ENCODE measurements at regions not wholly inside any gene's neighbourhood (a gene's known extent, or its start where the extent isn't known, plus 50 kb on each side); places are given as distances from the start of the nearest gene placed in this dataset.

GRCh38 chr16:85440744-85441143, 172.4 kb upstream of the GSE1 start:
- intact Hi-C loops (cut with DNase I), result no loop called here
- Histone ChIP-seq H3K36me3 (no peaks in the 10 kb centered on the region), H3K27ac (no peak overlapping the region), H3K4me3 (no peak overlapping the region), H3K4me1 (peaks cover 12% of the 10 kb centered on the region in 3 donors), H3K9me3 (no peaks in the 10 kb centered on the region), H3K27me3 (no peaks in the 10 kb centered on the region)
- ATAC-seq, result no peak
- 94 to 95% methylated on average over 16 of the region's 16 CpGs for WGBS, 2 donors
- DNase-seq, result peak in 1 of 6 donors; percentile 20
- no peak for FAIRE-seq
- no peak for TF ChIP-seq CTCF (IDR thresholded peaks at IDR 0.05)

- no peaks in the 10 kb centered on the region for H3K36me3 ChIP-seq
- intact Hi-C loops (cut with DNase I), result no loop called here
- no peaks in the 10 kb centered on the region for H3K27me3 ChIP-seq
- no peak overlapping the region for H3K4me3 ChIP-seq
- H3K4me1 ChIP-seq, result peaks cover 10 to 18% (median 15%) of the 10 kb centered on the region in 3 donors
- no peaks in the 10 kb centered on the region for H3K9me3 ChIP-seq
- H3K27ac ChIP-seq, result no peak overlapping the region
- FAIRE-seq (no peak), DNase-seq (no peak), ATAC-seq (no peak)
- 93 to 95% methylated on average over 15 of the region's 15 CpGs for WGBS, 2 donors
- no peak for TF ChIP-seq CTCF (IDR thresholded peaks at IDR 0.05)
These were observed 171.8 kb upstream of the GSE1 start for GRCh38 chr16:85441189-85441889.

- TF ChIP-seq CTCF (IDR thresholded peaks at IDR 0.05), result no peak
- Histone ChIP-seq H3K27me3 (no peaks in the 10 kb centered on the region), H3K27ac (no peak overlapping the region), H3K9me3 (no peaks in the 10 kb centered on the region), H3K4me3 (no peak overlapping the region), H3K4me1 (peaks cover 5 to 12% (median 8%) of the 10 kb centered on the region in 3 donors), H3K36me3 (no peaks in the 10 kb centered on the region)
- WGBS, 2 donors, result 86 to 89% methylated on average over 12 of the region's 12 CpGs
- intact Hi-C loops (cut with DNase I), result no loop called here
- no peak for FAIRE-seq
- ATAC-seq, result no peak
- no peak for DNase-seq
These were observed 171.0 kb upstream of the GSE1 start for GRCh38 chr16:85441890-85442670.

GRCh38 chr16:85443116-85443515, 170.0 kb upstream of the GSE1 start:
- Histone ChIP-seq H3K36me3 (no peaks in the 10 kb centered on the region), H3K9me3 (no peaks in the 10 kb centered on the region), H3K4me3 (no peak overlapping the region), H3K4me1 (peaks cover 1 to 11% (median 9%) of the 10 kb centered on the region in 3 donors), H3K27ac (no peak overlapping the region), H3K27me3 (no peaks in the 10 kb centered on the region)
- DNase-seq (no peak), ATAC-seq (no peak), FAIRE-seq (no peak)
- TF ChIP-seq CTCF (IDR thresholded peaks at IDR 0.05), result no peak
- intact Hi-C loops (cut with DNase I), result no loop called here
- 88% methylated on average over 11 of the region's 11 CpGs for WGBS, 2 donors

- FAIRE-seq (no peak), DNase-seq (peak in 1 of 6 donors; percentile 30), ATAC-seq (no peak)
- 95 to 96% methylated on average over 15 of the region's 15 CpGs for WGBS, 2 donors
- Histone ChIP-seq H3K27ac (no peak overlapping the region), H3K36me3 (no peaks in the 10 kb centered on the region), H3K9me3 (no peaks in the 10 kb centered on the region), H3K27me3 (no peaks in the 10 kb centered on the region), H3K4me3 (no peak overlapping the region), H3K4me1 (peaks cover 6 to 15% (median 13%) of the 10 kb centered on the region in 3 donors)
- intact Hi-C loops (cut with DNase I), result no loop called here
- no peak for TF ChIP-seq CTCF (IDR thresholded peaks at IDR 0.05)
These were observed 169.6 kb upstream of the GSE1 start for GRCh38 chr16:85443531-85443930.

Measured in pancreas (tissue), 10 donors.